Fibroblast of mammary gland (primary cell): ENCODE measurements at regions not wholly inside any gene's neighbourhood (a gene's known extent, or its start where the extent isn't known, plus 50 kb on each side); places are given as distances from the start of the nearest gene placed in this dataset.

Experiments used
- DNase-seq: peaks from one replicate; pipeline ENCODE4 v3.0.0-alpha.2; 2010; ENCODE audit warnings: low read depth
- H3K4me3 ChIP-seq: 2 replicates; pipeline ENCODE4 v1.5.1; 2011; ENCODE audit warnings: low read depth, mild to moderate bottlenecking, low read length, moderate library complexity; ENCODE audit not compliant: control insufficient read depth
- CTCF ChIP-seq: conservative IDR thresholded peaks from 2 replicates; pipeline ENCODE4 v1.5.1; 2011; ENCODE audit warnings: low read depth, low read length, inconsistent platforms; ENCODE audit not compliant: control insufficient read depth, insufficient read depth

- no peak for TF ChIP-seq CTCF
- no peak overlapping the region for H3K4me3 ChIP-seq
- DNase-seq, result no peak
Measured at GRCh38 chr2:144099340-144099739, 420.6 kb downstream of the ZEB2 start.

- no peak for DNase-seq
- no peak for TF ChIP-seq CTCF
Measured at GRCh38 chr2:144097440-144098225, 422.3 kb downstream of the ZEB2 start.

DNA sequence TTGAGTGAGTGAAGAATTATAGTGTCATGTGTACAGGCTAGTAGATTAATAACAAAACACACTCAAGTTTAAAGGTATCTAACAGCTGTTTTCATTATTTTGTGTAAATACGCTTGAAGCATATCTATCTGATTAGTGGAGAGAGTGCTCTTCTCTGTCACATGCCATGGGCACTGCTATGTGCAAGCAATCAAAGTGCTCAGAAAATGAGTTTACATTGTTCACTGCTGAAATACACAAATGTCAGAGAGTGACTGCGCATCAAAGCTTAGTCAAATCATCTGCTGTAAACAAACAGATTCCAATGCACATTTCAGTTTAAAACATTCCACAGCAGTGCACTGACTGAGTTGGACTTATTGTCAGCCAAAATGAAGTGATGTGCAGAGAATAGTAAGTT is 423.4 kb downstream of the ZEB2 start:
- H3K4me3 ChIP-seq, result no peak overlapping the region
- TF ChIP-seq CTCF, result no peak
- DNase-seq, result no peak

More at GRCh38 chr2:144097440-144098225, 422.3 kb downstream of the ZEB2 start:
- H3K4me3 ChIP-seq, result no peak overlapping the region

- H3K4me3 ChIP-seq, result no peak overlapping the region
- TF ChIP-seq CTCF, result no peak
- DNase-seq, result no peak
Measured at GRCh38 chr2:144094408-144095151, 425.3 kb downstream of the ZEB2 start.

DNA sequence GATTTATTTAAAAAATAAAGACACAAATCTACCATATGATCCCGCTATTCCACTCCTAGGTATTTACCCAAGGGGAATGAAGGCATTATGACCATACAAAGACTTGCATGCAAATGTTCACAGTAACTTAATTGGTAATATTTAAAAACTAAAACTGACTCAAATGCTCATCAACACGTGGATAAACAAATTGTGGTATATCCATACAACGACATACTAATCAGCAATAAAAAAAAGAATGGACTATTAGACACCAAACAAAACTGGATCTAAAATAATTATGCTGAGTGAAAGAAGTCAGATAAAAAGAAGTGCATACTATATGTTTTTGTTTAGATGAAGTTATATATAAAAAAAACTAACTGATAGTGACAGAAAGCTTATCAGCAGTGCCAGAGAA is 428.3 kb downstream of the ZEB2 start:
- H3K4me3 ChIP-seq, result no peak overlapping the region
- DNase-seq, result no peak
- no peak for TF ChIP-seq CTCF

GRCh38 chr2:144088863-144089262 is 431.1 kb downstream of the ZEB2 start:
- no peak for DNase-seq
- no peak overlapping the region for H3K4me3 ChIP-seq
- no peak for TF ChIP-seq CTCF

GRCh38 chr2:144086965-144087364 is 433.0 kb downstream of the ZEB2 start:
- TF ChIP-seq CTCF, result no peak
- H3K4me3 ChIP-seq, result no peak overlapping the region
- DNase-seq, result peak; percentile 65
